Loucy (cell line): ENCODE measurements at regions not wholly inside any gene's neighbourhood (a gene's known extent, or its start where the extent isn't known, plus 50 kb on each side); places are given as distances from the start of the nearest gene placed in this dataset.

Experiments
- H2AFZ ChIP-seq: fragments of 200-600 bp; sonication (generic); 2 replicates; pipeline ENCODE4 v1.6.0; 2016; ENCODE audit warnings: antibody characterized with exemption, mild to moderate bottlenecking, low read length, moderate library complexity
- H3F3A ChIP-seq: fragments of 200-600 bp; 2 replicates; pipeline ENCODE4 v1.6.0; 2016; ENCODE audit warnings: antibody characterized with exemption, low read depth, mild to moderate bottlenecking
- H3K27me3 ChIP-seq: fragments of 200-600 bp; sonication (generic); 2 replicates; pipeline ENCODE4 v1.6.1; 2014; ENCODE audit warnings: low read length, mild to moderate bottlenecking; ENCODE audit not compliant: insufficient read depth, poor library complexity, severe bottlenecking
- H3K36me3 ChIP-seq: fragments of 200-600 bp; sonication (generic); 2 replicates; pipeline ENCODE4 v1.6.1; 2016; ENCODE audit warnings: low read length; ENCODE audit not compliant: insufficient read depth
- H3K4me1 ChIP-seq: fragments of 200-600 bp; sonication (generic); 2 replicates; pipeline ENCODE4 v1.5.1; 2014; ENCODE audit warnings: low read length, mild to moderate bottlenecking; ENCODE audit not compliant: insufficient read depth, poor library complexity, severe bottlenecking
- H3K4me2 ChIP-seq: fragments of 200-600 bp; sonication (generic); 2 replicates; pipeline ENCODE4 v1.6.0; 2014; ENCODE audit warnings: antibody characterized with exemption, low read length, low read depth, mild to moderate bottlenecking; ENCODE audit not compliant: poor library complexity, severe bottlenecking
- H3K4me3 ChIP-seq: fragments of 200-600 bp; sonication (generic); 2 replicates; pipeline ENCODE4 v1.5.1; 2014; ENCODE audit warnings: low read length, mild to moderate bottlenecking, mixed read lengths; ENCODE audit not compliant: poor library complexity, severe bottlenecking
- H3K79me2 ChIP-seq: fragments of 200-600 bp; sonication (generic); 2 replicates; pipeline ENCODE4 v1.6.1; 2014; ENCODE audit warnings: low read length; ENCODE audit not compliant: insufficient read depth
- H3K9ac ChIP-seq: fragments of 200-600 bp; sonication (generic); 2 replicates; pipeline ENCODE4 v1.6.0; 2014; ENCODE audit warnings: mild to moderate bottlenecking, low read depth, low read length, moderate library complexity; ENCODE audit not compliant: poor library complexity, severe bottlenecking
- H3K9me2 ChIP-seq: fragments of 200-600 bp; sonication (generic); replicated peaks from 2 replicates; pipeline ENCODE4 v1.6.1; 2016; ENCODE audit warnings: low read depth, low read length, mixed read lengths
- H3K9me3 ChIP-seq: fragments of 200-600 bp; sonication (generic); 2 replicates; pipeline ENCODE4 v1.6.1; 2014; ENCODE audit warnings: mild to moderate bottlenecking, antibody characterized with exemption, low read length, low read depth; ENCODE audit not compliant: insufficient read depth
- H4K20me1 ChIP-seq: fragments of 200-600 bp; sonication (generic); 2 replicates; pipeline ENCODE4 v1.6.0; 2014; ENCODE audit warnings: antibody characterized with exemption, low read length, mild to moderate bottlenecking; ENCODE audit not compliant: insufficient read depth, poor library complexity, severe bottlenecking
- CTCF ChIP-seq: fragments of 200-600 bp; sonication (generic); conservative IDR thresholded peaks from 2 replicates; pipeline ENCODE4 v1.5.1; 2014; ENCODE audit warnings: mild to moderate bottlenecking, antibody characterized with exemption, low read length
- EZH2phosphoT487 ChIP-seq: fragments of 200-600 bp; IDR thresholded peaks from 2 replicates; pipeline ENCODE4 v1.6.1; 2018; ENCODE audit warnings: antibody characterized with exemption, mild to moderate bottlenecking, moderate library complexity, borderline replicate concordance

GRCh38 chr11:101369835-101370234 lies 214.0 kb downstream of the TRPC6 start:
- no peak overlapping the region for H3K4me3 ChIP-seq
- H3F3A ChIP-seq: no peaks in the 10 kb centered on the region
- H4K20me1 ChIP-seq: no peaks in the 10 kb centered on the region
- H3K4me1 ChIP-seq: no peaks in the 10 kb centered on the region
- TF ChIP-seq EZH2phosphoT487 (no peak), CTCF (no peak)
- H3K27me3 ChIP-seq: no peaks in the 10 kb centered on the region
- no peaks in the 10 kb centered on the region for H3K36me3 ChIP-seq
- H3K79me2 ChIP-seq: no peaks in the 10 kb centered on the region
- H3K4me2 ChIP-seq: no peak overlapping the region
- no peak overlapping the region for H2AFZ ChIP-seq
- H3K9me2 ChIP-seq: no peaks in the 10 kb centered on the region
- no peaks in the 10 kb centered on the region for H3K9me3 ChIP-seq
- no peak overlapping the region for H3K9ac ChIP-seq

- H2AFZ ChIP-seq: no peak overlapping the region
- H3K79me2 ChIP-seq: no peaks in the 10 kb centered on the region
- no peak overlapping the region for H3K9ac ChIP-seq
- H4K20me1 ChIP-seq: no peaks in the 10 kb centered on the region
- H3K9me3 ChIP-seq: no peaks in the 10 kb centered on the region
- H3K4me1 ChIP-seq: no peaks in the 10 kb centered on the region
- H3K36me3 ChIP-seq: no peaks in the 10 kb centered on the region
- H3K4me3 ChIP-seq: no peak overlapping the region
- no peaks in the 10 kb centered on the region for H3F3A ChIP-seq
- H3K4me2 ChIP-seq: no peak overlapping the region
- TF ChIP-seq EZH2phosphoT487: no peak
- no peak for TF ChIP-seq CTCF
- H3K27me3 ChIP-seq: no peaks in the 10 kb centered on the region
- no peaks in the 10 kb centered on the region for H3K9me2 ChIP-seq
Measured at GRCh38 chr11:101363706-101364275, 220.0 kb downstream of the TRPC6 start.

GRCh38 chr11:101362643-101363042 lies 221.2 kb downstream of the TRPC6 start:
- H4K20me1 ChIP-seq: no peaks in the 10 kb centered on the region
- H3K9me3 ChIP-seq: no peaks in the 10 kb centered on the region
- no peaks in the 10 kb centered on the region for H3F3A ChIP-seq
- H3K9ac ChIP-seq: no peak overlapping the region
- H3K4me2 ChIP-seq: no peak overlapping the region
- no peaks in the 10 kb centered on the region for H3K27me3 ChIP-seq
- no peaks in the 10 kb centered on the region for H3K4me1 ChIP-seq
- H2AFZ ChIP-seq: no peak overlapping the region
- H3K36me3 ChIP-seq: no peaks in the 10 kb centered on the region
- TF ChIP-seq CTCF: no peak
- TF ChIP-seq EZH2phosphoT487: no peak
- H3K79me2 ChIP-seq: no peaks in the 10 kb centered on the region
- H3K9me2 ChIP-seq: no peaks in the 10 kb centered on the region
- no peak overlapping the region for H3K4me3 ChIP-seq
